GM04504 (cell line): ENCODE measurements at regions not wholly inside any gene's neighbourhood (a gene's known extent, or its start where the extent isn't known, plus 50 kb on each side); places are given as distances from the start of the nearest gene placed in this dataset.
A peak's percentile ranks its signal among the peaks of the same experiment; 100 is the strongest.
"Not testable (repeated sequence)": the region's sequence is repeated elsewhere in the genome, so short reads cannot be mapped to it uniquely, and the experiment has no call there.

Experiments
- DNase-seq: peaks from one replicate; pipeline ENCODE4 v3.0.0-alpha.2; 2012; ENCODE audit warnings: low read depth

DNA sequence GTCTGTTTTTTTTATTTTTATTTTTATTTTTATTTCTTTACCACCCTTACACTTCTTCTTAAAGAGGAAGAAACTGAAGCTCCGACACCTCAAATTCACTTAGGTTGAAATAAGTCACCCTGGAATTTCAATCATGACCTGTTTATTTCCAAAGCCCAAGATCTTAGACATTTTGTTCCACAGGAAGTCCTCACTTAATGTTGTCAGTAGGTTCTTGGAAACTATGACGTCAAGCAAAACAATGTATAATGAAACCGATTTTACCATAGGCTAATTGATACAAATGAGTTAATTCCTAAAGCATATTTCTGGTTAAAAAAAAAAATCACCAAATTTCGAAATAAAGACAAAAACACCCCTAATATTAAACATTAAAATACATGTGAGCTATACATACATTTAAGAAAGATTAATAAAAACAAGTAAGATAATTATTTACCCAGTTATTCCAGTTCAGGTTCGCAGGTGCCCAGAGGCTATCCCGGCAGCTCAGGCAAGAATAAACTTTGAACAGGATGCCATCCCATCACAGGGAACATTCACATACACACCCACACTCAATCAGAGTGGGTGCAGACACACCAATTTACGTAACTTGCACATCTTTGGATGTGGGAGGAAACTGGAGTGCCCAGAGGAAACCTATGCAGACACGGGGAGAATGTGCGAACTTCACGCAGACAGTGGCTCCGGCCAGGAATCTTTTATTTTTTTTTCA is 391.0 kb downstream of the RAP2B start:
- no peak for DNase-seq

DNA sequence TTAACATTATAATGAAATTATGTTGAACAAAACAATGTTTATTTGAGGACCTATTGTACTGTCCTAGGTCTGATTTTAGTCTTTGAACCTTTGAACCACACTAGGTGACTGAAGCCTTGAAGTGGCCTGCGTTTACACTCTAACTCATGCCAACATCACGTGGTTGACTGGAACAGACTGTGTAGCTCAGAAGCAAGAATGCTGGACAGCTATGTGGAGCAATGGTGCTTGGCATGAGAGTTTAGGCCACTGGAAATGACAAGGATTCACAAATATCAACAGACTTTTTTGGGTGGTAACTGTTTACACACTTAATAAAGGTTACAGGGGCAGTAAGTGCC is 391.5 kb downstream of the RAP2B start:
- DNase-seq = no peak

DNA sequence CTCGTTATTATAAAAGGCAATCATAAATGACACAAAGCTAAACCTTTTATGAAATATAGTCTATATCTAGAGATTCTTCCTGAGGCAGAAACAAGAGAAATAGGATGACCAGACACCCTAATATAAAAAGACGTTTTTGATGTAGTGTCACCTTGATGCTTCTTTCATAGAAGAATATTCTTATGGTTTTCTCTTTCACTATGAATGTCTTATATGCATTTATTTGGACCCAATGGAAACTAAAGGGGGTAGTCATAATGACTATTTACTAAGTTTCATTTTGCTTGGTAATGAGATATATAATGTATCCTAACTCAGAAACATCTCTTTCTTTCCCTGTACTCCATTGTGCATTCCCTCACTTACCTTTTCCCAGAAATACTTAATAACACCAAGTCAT is 393.9 kb downstream of the RAP2B start:
- no peak for DNase-seq

DNA sequence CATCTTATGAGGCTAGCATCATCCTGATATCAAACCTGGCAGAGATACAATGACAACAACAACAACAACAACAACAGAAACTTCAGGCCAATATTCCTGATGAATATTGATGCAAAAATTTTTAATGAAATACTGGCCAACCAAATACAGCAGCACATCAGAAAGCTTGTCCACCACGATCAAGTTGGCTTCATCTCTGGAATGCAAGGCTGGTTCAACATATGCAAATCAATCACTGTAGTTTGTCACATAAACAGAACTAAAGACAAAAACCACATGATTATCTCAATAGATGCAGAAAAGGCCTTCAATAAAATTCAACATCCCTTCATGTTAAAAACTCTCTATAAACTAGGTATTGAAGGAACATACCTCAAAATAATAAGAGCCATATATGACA is 397.3 kb downstream of the RAP2B start:
- not testable (repeated sequence) for DNase-seq

DNA sequence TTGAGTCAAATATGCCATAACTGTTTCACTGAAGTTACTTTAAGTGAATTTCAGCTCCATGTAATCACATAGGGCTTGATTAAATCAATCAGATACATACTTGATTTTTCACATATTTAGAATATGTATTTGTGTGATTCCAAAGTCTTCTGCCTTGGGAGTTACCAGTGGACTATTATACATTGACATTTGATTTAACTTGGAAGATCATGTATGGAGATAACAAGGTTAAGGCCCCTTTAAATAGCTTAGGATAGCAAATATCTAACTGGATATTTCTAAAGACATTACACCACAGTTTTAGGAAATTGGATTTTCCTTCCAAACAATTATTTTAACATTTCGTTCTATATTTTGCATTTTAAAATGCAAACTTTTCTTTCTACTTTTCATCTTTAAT is 405.0 kb downstream of the RAP2B start:
- no peak for DNase-seq

DNA sequence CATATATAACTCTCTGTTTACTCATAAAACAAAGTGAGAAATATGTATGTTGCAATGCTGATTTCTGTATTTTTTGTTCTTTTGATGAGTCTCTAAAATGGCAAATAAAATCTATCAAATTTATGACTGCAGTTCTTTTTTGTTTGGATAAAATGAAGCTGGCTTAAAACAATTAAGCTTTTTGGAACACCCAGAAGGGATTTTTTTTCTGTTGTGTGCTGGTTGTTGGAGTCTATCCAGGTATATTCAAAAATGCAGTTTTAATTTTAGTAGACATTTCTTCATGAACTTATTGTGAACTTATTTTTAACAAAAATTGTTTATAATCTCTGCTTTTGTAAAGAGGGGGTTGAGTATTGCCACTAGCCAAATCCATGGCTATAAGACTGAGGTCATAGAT is 405.5 kb downstream of the RAP2B start:
- DNase-seq = no peak

DNA sequence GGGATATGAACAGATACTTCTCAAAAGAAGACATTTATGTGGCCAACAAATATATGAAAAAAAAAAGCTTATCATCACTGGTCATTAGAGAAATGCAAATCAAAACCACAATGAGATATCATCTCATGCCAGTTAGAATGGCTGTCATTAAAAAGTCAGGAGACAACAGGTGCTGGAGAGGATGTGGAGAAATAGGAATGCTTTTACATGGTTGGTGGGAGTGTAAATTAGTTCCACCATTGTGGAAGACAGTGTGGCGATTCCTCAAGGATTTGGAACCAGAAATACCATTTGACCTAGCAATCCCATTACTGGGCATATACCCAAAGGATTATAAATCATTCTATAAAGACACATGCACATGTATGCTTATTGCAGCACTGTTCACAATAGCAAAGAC is 408.5 kb downstream of the RAP2B start:
- DNase-seq = not testable (repeated sequence)

DNA sequence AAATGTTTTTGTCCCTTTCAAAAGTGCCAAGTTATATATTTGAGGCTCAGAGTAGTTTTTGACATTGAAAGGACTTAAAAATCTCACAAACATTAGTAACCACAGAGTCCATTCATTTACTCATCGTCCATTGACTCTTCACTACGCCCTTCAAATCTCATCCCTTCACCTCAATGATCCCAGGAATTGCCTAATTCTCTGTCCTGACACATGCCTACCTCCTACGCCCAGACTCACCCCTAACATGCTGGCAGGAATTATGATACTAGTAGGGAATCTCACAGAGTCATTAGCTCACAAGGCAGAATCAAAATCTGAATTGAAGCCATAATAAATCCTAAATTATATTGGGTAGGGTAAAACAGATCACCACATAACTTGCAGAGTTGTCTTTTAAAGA is 410.1 kb downstream of the RAP2B start:
- DNase-seq = no peak

DNA sequence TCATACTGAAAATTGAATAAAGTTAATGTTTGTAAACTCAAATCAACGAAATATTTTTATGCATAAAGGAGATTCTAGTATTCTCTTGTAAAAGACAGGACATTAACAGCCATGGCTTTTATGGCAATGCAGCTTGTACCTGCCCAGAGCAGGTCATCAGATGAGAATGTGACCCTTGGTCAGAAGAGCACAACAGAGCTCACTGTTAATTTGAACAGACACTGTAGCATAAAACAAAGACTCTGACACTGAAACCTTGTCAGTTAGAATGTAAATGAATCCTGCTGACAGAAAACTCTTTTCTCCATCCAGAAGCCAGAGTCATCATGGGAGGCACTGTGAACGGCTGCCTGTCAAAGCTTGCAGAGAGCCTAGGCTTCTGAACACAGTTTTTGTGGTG is 410.6 kb downstream of the RAP2B start:
- DNase-seq = no peak

DNA sequence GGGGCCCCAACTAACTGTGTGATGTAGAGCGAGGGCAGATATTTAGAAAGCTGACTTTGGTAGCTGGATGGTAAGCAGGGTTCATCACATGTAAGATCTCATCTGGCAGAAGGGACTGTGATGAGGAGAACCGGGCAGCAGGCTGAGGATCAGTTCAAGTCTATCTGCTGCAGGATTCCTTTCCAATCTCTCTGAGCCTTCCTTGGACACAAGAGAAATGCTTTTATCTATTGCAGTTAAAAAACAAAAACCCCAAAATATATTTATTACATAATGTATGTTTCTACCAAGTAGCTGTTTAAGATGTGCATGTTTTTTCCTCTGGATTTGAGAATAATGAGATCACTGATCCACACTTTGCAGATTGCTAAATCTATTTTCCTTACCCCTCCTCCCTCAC is 411.5 kb downstream of the RAP2B start:
- DNase-seq = no peak

DNA sequence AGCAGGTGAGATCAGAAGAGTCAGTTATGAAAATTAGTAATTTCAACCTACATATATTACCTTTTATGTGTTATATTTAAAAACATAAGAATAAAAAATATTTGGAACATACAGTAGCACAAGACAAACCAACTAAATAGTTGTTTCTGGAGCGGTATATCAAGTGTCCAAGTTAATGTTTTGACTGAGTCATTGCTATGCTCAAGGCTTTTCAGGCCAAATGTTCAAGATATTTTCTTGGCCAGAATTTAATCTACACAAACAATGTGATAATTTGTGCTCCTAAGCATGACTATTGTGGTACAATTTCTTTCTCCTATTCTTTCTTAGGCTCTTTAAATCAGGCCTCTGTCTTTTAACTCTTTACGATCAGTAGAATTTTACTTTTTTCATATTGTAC is 412.4 kb downstream of the RAP2B start:
- DNase-seq = no peak

DNA sequence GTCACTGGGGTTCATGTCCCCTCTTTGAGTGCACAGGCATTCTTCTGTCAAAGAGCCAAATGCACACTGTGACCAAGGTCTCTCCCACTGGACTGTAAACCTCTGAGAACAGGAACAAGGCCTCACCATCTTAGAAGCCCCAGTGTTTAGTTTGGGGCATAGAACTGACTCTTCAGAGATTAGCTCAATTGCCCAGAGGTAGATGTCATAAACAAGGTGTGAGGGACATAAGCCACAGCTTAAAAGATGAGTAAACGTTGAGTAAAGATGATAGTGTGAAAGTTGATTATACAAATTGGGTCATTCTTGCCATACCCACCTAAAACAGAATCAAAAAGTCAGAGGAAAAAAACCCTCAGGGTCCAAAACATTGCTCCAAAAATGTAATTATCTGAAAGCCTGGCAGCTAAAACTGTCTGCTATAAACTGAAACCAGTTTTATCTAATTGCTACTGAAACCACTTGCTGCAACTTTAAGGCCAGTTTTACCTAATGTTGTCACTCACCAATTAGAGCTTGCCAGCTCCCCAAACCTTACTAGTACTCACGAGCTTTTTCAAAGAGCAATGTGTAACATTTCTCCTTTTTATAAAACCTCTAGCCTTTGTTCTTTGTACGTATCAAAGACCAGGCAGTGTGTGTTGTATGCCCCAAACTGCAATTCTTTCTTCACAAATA is 415.2 kb downstream of the RAP2B start:
- no peak for DNase-seq

DNA sequence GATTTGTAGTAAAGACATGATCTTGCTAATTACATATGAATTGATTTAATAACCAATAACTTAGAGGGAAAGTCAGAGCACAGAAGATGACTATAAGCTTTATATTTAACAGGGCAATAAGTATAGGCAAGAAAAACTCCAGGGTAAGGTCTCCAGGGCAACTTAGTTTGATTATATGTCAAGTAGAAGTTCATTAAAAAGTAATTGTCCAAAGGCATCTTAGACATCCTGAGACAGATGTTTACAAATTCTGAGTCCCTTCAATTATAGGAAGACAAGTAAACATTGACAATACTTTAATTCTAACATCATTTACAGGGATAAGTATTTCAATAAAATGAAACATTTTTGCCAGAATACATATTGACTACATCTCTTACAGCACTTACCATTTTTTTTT is 416.0 kb downstream of the RAP2B start:
- DNase-seq = no peak

DNA sequence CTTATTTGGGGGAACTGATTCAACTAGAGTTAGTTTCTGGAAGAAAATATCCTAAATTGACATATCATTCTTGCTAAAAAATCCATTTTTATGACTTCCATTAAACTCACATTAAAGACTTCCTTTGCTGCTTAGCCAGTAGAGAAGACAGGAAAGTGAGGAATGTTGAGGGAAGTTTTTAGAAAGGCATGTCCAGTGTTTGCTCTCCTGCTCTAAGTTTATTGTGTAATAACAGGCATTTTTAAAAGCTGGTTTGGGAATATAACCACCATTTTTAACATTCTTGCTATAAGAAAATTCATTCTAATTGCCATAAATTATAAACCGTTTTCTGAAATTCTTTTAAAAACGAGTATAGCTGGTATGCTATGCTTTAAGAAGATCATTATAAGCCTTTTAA is 428.0 kb downstream of the RAP2B start:
- no peak for DNase-seq

DNA sequence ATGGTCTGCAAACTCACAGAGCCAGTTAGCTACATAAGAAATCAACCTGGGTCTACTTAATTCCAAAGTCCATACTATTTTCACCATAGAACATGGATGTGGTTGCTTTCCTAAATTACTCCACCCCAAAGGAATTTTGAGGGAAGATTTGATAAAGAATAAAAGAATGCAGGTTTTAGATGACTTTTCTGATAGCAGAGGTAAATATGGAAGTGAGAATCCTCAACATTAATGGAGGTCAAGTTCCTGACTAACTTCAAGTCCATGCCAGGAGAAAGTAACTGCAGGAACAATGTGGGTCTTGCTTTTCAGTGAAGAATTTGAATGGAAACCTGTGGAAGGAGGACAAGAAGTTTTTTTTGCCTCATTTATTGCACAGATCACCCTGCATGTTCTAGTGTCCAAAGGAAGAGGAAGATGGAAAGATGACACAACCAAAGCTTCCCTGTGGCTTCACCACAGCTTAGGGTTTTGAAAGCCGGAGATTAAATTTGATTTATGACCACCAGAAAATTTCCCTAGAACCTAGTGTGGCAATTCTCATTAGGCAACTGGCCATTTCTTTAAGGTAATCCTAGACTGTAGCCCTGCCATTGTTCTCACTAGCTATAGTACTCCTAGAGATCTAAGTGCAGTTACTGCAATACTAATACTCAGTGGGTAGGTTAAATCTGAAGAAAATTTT is 429.7 kb downstream of the RAP2B start:
- DNase-seq = no peak

DNA sequence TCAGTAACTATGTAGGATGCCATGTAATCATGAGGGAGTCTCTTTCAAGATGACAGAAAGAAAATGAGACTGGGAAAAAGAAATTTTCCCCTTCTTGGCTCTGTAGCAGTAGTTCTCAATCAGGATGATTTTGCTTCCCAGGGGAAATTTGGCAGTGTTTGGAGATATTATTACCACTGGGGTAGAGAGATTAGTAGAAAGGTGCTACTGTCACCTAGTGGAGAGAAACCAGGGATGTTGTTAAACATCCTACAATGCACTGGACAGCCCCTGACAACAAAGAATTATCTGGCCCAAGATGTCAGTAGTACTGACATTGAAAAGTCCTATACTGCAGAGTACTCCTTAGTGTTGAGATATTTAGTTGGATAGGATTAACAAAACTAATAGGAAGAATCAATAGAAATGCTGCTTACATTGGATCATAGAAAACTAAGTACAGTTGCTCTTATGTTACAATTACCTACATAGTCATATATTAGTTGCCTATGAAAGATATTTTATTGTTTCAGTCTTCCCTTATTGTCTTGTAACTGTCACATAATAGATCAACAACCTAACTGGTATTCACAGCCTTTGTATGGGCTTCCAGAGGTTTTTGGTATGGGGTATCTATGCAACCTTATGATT is 433.3 kb downstream of the RAP2B start:
- peak; percentile 9 for DNase-seq

DNA sequence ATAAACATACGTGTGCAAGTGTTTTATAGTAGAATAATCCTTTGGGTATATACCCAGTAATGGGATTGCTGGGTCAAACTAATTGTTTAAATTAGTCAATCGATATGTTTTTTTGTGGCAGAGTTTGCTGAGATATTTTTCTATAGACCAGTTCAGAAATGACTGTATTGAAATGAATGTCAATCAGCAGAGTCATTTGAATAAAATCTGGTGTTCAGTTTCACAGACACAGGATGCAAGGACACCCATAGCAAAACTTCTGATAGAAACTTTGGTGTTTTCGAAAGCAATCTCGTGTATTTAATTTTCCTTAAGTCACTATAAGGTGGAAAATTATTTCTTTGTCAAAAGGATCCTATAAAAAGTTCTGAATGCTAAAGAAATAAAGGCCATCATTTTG is 434.4 kb downstream of the RAP2B start:
- no peak for DNase-seq

DNA sequence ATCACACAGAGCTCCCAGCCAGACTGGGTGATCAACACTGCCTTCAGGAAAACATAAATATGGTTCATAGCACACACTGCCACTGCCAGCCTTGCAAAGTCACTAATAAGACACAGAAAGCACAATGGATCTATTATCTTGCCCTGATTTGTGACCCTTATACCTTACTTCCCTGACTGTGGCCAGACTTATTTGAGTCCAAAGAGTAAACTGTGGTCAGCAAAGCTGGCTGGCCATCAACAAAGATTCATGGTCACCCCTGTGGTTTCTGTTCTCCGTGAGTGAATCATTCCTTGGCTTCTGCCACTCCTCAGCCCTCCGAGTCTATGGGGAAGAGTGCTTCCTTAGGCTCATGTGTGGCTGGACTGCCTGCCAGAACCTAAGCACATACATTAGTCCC is 437.7 kb downstream of the RAP2B start:
- peak; percentile 75 for DNase-seq

DNA sequence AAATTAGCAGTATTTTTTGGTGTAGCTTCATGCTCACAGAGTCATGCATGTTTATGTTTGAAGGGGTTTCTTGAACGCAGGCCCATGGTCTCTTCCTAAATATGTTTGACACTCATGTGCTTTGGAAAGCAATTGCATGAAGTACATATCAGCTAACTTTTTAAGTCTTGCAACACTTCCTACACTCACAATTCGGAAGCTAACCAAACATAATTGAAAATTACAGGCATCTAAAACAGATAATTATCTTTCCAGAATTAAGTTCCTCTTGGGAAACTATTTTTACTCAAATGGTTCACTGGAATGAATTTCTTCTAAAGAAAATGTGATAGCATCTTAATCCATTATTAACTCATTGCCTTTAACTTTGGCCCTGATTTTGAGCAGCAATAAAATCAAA is 438.9 kb downstream of the RAP2B start:
- DNase-seq = no peak

DNA sequence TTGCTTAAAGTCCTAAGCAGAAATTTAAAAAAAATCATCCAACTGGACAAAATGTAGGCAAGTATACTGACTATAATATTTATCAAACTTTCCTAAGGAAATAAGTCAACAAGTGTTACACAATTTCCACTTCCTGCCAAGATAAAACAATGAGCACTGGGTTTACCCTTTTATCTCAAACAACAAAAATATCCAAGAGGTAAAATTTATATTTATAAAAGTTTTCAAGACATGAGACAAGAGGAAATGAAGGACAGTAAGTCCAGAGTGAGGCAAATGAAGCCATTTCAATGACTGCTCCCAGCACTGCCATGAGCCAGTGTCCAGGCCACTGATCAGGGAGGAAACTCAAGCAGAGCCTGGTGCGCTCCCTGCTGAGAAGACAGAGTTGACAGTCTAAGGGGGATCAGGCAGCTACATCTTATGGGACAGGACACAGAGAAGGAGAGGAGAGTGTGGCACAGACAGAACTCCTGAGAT is 439.4 kb downstream of the RAP2B start:
- DNase-seq = no peak

DNA sequence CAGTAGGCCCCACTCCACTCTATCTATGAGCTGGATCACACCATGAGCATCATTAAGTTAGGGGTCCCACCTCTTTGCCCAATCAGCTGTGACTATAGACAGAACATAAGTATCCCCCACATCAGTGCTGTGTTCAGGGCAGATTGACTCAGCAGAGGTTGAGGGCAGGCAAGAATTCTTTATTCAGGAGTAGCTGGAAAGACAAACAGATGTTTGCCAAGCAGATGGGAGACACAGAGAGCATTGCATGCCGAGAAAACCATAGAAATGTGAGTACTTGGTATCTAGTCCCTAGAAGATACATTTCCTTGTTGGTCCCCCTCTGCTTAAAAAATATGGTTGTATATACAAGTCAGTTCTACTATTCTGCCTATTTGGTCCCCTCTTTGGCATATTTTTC is 440.8 kb downstream of the RAP2B start:
- DNase-seq = no peak

DNA sequence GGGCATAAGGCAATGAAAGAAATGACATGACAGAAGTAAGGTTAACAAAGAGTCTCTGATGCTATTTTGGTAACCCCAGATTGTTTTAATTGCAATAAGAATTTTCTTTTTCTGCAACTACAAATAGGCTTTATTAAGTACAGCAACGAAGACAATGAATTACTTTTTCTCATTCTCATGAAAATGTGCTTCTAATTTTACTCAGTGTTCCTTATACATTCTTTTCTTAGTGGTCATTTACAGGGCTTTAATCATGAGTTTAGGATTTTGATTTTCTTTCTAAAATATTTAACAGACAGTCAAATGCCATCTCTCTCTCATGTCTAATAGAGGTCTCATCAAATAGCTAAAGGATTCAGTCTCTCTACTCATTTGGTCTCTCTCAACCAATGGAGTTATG is 452.1 kb downstream of the RAP2B start:
- DNase-seq = no peak

DNA sequence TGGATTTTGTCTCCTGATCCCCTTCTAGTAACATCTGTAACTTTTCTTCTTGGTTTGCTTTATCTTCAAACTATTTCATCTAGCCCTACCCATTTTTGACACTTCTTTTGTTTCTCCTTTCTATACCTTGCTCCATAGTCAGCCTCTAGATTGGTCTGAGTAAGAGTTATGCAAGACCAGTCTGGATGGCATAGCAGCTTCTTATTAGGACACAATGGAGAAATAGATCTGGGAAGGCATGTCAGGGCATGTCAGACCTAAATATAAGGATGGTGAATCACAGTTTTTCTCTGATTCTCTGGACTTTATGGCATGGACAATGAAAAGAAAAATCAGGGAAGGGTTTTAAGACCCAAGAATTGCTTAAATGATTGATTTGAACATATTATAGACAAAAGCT is 452.5 kb downstream of the RAP2B start:
- peak; percentile 60 for DNase-seq
